ENCODE measurements at regions not wholly inside any gene's neighbourhood (a gene's known extent, or its start where the extent isn't known, plus 50 kb on each side); places are given as distances from the start of the nearest gene placed in this dataset.

- TF ChIP-seq CTCF (IDR thresholded peaks at IDR 0.05; ENCODE audit: control insufficient read depth, extremely low read depth, insufficient read depth): peak; percentile 83
- no peak overlapping the region for H3K4me3 ChIP-seq (ENCODE audit: low read depth, low read length)
- peak; percentile 56 for DNase-seq (ENCODE audit: low read depth)
Measured at GRCh38 chr3:107064405-107065060, 312.7 kb upstream of the CCDC54 start.

GRCh38 chr3:107065094-107065861 is 312.0 kb upstream of the CCDC54 start:
- H3K4me3 ChIP-seq (ENCODE audit: low read depth, low read length): no peak overlapping the region
- TF ChIP-seq CTCF (IDR thresholded peaks at IDR 0.05; ENCODE audit: control insufficient read depth, extremely low read depth, insufficient read depth): no peak
- no peak for DNase-seq (ENCODE audit: low read depth)

DNA sequence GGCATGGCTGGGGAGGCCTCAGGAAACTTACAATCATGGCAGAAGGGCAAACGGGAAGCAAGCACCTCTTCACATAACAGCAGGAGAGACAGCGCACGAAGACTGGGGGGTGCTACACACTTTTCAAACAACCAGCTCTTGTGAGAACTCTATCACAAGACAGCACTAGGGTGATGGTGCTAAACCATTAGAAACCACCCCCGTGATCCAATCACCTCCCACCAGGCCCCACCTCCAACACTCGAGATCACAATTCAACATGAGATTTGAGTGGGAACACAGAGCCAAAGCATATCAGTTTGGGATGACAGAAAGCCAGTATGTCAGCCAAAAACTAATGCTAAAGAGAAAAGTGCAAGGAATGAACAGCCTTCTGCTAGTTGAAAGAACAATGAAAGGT is 309.8 kb upstream of the CCDC54 start:
- no peak for DNase-seq (ENCODE audit: low read depth)
- TF ChIP-seq CTCF (IDR thresholded peaks at IDR 0.05; ENCODE audit: control insufficient read depth, extremely low read depth, insufficient read depth): no peak

GRCh38 chr3:107068980-107069379 is 308.3 kb upstream of the CCDC54 start:
- DNase-seq (ENCODE audit: low read depth): no peak
- TF ChIP-seq CTCF (IDR thresholded peaks at IDR 0.05; ENCODE audit: control insufficient read depth, extremely low read depth, insufficient read depth): no peak

More for the DNA sequence above, 309.8 kb upstream of the CCDC54 start:
- no peak overlapping the region for H3K4me3 ChIP-seq (ENCODE audit: low read depth, low read length)

GRCh38 chr3:107076946-107077345 is 300.3 kb upstream of the CCDC54 start:
- no peak for DNase-seq (ENCODE audit: low read depth)
- TF ChIP-seq CTCF (IDR thresholded peaks at IDR 0.05; ENCODE audit: control insufficient read depth, extremely low read depth, insufficient read depth): no peak
- no peak overlapping the region for H3K4me3 ChIP-seq (ENCODE audit: low read depth, low read length)

More at GRCh38 chr3:107068980-107069379, 308.3 kb upstream of the CCDC54 start:
- no peak overlapping the region for H3K4me3 ChIP-seq (ENCODE audit: low read depth, low read length)

GRCh38 chr3:107077391-107077790 is 299.8 kb upstream of the CCDC54 start:
- H3K4me3 ChIP-seq (ENCODE audit: low read depth, low read length): no peak overlapping the region
- no peak for DNase-seq (ENCODE audit: low read depth)
- no peak for TF ChIP-seq CTCF (IDR thresholded peaks at IDR 0.05; ENCODE audit: control insufficient read depth, extremely low read depth, insufficient read depth)

Measured in LNCaP clone FGC (cell line).